Uterus (tissue), 2 donors: ENCODE measurements at regions not wholly inside any gene's neighbourhood (a gene's known extent, or its start where the extent isn't known, plus 50 kb on each side); places are given as distances from the start of the nearest gene placed in this dataset.

Experiments
- POLR2A ChIP-seq, 2 donors: fragments of 450-650 bp; IDR thresholded peaks; one replicate each; pipeline ENCODE4 v1.6.1; 2016; ENCODE audit warnings: antibody characterized with exemption in 2 of 2, mild to moderate bottlenecking in 1 of 2, moderate library complexity in 1 of 2
- TF ChIP-seq, protein P1 (sequence below), 4 experiments: fragments of 200-600 bp in 2 of 4; fragments of 450-650 bp in 2 of 4; sonication (generic) in 2 of 4; IDR thresholded peaks; one replicate each; pipeline ENCODE4 v1.5.1; 2016 to 2019; ENCODE audit warnings: antibody characterized with exemption in 4 of 4, mild to moderate bottlenecking in 2 of 4, moderate library complexity in 1 of 4

DNA sequence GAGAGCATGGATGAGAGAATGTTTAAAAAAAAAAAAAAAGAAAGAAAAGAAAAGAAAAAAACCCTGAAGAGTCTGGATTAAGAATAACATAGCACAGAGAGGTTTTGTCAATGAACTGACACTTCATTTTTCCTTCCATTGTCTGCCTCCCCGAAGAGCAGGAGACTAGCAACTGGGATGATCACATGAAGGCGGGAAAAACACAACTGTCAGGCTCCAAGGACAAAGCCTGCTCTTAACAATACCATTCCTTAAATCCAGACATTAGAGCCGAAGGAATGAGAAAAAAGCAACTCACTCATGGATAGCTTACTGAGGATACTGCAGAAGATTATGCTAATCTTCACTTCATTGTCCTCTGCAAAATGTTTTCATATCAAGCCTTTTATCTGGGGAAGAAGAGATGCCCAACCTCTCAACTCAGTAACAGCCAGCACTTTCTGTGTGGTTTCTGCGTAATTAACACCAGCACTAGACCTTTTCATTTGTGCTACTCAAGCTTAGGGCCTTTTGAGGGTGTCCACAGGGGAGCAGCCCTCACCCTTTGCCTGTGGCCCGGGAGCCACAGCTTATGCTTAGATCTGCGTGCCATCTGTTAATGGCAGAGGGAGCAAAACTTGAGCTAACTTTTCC lies 182.3 kb downstream of the BARHL2 start:
- TF ChIP-seq, protein P1, sequence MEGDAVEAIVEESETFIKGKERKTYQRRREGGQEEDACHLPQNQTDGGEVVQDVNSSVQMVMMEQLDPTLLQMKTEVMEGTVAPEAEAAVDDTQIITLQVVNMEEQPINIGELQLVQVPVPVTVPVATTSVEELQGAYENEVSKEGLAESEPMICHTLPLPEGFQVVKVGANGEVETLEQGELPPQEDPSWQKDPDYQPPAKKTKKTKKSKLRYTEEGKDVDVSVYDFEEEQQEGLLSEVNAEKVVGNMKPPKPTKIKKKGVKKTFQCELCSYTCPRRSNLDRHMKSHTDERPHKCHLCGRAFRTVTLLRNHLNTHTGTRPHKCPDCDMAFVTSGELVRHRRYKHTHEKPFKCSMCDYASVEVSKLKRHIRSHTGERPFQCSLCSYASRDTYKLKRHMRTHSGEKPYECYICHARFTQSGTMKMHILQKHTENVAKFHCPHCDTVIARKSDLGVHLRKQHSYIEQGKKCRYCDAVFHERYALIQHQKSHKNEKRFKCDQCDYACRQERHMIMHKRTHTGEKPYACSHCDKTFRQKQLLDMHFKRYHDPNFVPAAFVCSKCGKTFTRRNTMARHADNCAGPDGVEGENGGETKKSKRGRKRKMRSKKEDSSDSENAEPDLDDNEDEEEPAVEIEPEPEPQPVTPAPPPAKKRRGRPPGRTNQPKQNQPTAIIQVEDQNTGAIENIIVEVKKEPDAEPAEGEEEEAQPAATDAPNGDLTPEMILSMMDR (IDR thresholded peaks at IDR 0.05) = no peak
- no peak for TF ChIP-seq POLR2A (IDR thresholded peaks at IDR 0.05)
